NCI-H2227 (cell line): ENCODE measurements at regions not wholly inside any gene's neighbourhood (a gene's known extent, or its start where the extent isn't known, plus 50 kb on each side); places are given as distances from the start of the nearest gene placed in this dataset.

Experiments used
- DNase-seq: peaks from one replicate; lab custom pipeline; 2025; ENCODE audit not compliant: unreplicated experiment; lab: John Stamatoyannopoulos, UW

DNA sequence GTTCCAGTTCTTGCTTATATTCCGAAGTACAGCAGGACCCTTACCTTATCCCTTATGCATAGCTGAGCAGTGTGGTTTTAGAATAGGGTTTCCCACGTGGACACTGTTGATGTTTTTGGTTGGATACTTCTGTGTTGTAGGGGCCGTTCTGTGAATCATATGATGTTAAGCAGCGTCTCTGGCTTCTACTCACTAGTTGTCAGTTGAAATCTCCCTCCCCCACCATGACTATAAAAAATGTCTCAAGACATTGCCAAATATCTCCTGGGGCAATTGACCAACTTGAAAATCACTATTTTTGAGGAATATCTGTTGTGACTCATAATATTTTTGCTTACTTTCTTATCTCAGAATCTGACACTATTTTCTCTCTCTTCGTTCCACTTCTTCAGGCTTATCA lies 713.7 kb downstream of the TSN start:
- no peak for DNase-seq

DNA sequence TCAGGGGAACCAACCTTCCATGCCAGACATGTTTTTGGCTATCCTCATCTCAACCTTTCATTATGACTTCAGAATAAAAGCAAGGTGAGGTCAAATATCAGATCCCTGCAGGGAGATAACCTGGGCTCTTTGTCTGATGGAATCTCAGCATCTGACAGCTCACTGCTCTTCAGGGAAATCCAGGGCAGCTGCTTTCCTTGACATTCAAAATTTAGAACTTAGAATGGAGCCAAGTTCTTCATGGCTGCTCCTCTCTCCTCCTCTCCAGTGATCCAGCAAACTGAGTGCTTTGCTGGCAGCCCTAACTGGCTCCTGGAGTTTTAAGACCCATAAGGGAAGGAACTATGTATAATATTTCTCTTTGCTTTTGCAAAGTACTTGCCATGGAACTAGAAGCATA lies 716.3 kb downstream of the TSN start:
- DNase-seq: no peak

- no peak for DNase-seq
Observed at GRCh38 chr2:122478117-122478516, 722.7 kb downstream of the TSN start.

- no peak for DNase-seq
Observed at GRCh38 chr2:122478771-122479170, 723.3 kb downstream of the TSN start.

GRCh38 chr2:122480501-122481243 lies 725.2 kb downstream of the TSN start:
- DNase-seq: no peak

DNA sequence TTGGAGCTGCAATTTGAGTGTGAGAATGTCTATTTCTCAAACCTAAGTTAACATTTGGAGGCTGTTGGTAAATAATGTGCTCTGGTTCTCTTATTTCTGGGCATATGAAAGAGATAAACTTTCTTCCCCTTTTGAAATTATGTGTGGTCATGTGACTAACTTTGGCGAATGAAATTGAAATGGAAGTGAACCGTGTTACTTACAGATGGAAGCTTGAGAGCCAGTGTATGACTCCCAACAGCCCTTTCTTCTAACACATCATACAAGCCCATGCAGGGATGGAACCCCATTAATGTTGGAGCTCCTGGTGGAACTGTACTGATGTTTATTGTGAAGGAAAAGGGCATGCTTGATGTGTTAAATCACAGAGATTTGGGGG lies 725.8 kb downstream of the TSN start:
- DNase-seq: no peak

DNA sequence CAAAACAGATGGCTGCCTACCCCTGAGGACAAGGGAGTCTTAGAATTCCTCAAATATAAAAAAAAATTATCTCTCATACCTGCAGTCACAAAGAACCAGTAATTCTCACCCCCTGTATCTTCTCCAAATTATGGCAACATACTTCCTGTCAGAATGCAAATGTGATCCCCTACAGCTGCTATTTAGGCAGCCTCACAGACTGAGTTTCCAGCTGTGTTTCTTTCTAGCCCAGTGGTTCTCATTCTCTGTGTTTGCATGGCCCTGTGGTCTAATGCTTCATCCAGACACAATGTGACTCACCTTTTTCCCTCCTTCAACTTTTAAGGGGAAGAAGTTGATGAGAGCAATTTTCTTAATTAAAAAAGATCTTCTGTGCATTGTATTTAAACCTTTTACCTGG lies 726.3 kb downstream of the TSN start:
- no peak for DNase-seq

GRCh38 chr2:122486086-122486485 lies 730.6 kb downstream of the TSN start:
- DNase-seq: no peak

DNA sequence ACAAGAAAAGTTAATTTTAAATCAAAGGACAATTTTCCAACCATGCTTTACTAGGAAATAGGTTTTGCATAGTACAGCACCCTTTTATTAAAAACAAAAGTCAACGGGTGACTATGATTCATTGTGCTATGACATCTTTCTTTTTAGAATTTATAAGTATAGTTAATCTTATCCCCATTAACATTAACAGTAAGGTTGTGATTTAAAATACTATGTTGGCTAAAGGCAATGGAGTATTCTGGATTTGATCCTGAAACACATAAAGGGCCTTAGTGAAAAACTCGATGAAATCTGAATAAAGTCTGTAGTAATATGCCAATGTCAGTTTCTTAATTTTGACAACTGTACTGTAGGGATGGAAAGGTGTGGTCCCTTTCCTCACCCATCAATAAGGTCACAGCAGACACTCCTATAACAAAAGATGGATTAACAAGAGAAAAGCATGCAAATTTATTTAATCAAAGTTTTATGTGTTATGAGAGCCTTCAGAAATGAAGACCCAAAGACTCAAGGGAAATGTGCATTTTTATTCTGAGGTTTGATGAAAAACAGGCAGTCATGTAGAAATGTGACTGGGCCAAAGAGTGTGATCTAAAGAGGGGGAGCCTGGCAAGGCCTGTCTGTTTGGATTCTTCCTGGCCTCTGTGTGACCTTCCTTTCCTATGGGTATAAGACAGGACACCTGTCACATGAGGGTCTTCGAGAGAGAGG lies 731.4 kb downstream of the TSN start:
- no peak for DNase-seq

GRCh38 chr2:122491011-122491410 lies 735.6 kb downstream of the TSN start:
- DNase-seq: no peak

GRCh38 chr2:122500316-122501105 lies 745.1 kb downstream of the TSN start:
- DNase-seq: no peak

DNA sequence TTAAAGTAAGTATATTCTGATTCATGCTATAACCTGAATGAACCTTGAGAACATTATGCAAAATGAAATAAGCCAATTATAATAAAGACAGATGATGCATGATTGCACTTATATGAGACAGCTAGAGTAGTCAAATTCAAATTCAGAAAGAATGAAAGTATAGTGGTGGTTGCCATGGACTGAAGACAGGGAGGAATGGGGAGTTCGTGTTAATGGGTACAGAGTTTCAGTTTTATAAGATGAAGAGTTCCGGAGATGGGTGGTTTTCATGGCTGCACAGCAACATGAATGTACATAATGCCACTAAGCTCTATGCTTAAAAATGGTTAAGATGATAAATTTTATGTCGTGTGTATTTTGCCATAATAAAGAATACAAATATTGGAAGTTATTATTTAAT lies 751.2 kb downstream of the TSN start:
- no peak for DNase-seq

GRCh38 chr2:122507261-122507660 lies 751.8 kb downstream of the TSN start:
- no peak for DNase-seq

DNA sequence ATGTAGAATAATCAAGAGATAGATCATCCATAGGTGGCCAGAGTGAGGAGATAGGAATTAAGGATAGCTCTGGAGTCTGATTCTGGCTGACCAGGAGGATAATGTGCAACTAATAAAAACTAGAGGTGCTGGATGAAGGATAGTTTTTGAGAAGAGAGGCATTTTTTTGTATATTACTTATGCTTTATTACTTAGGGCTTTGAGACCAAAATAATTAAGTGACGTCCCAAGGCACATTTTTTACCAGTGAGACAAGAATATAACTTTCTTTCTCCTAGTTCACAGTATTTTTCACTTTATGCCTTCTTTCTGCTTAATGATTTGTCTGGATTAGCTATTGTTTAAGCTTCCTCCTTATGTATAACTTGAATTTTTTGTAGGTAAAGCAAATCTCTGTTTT lies 756.6 kb downstream of the TSN start:
- DNase-seq: no peak

DNA sequence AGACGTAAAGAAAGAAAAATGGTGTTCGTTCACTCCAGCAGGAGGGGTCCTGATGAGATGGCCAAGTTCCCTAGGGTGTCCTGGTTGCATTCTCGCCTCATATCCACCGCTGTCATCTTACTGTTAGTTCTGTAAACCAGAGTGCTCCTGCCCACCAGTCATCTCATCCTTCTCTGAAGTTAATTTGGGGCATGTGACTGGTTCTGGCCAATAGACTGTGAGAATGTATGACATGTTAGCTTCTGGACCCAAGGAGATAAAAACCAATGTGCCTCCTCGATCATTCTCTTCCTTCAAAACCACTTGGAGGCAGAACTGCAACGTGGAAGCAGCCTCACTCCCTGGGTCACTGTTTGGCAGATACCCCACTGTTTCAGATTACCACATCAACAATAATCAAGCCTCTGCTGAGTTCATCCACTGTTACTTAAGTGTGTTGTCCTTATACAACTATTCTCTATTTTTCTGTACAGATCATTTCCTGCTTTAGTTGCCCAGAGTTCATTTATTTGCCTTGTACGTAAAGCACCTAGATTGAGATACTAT lies 759.1 kb downstream of the TSN start:
- DNase-seq: no peak

GRCh38 chr2:122515731-122516290 lies 760.4 kb downstream of the TSN start:
- no peak for DNase-seq

DNA sequence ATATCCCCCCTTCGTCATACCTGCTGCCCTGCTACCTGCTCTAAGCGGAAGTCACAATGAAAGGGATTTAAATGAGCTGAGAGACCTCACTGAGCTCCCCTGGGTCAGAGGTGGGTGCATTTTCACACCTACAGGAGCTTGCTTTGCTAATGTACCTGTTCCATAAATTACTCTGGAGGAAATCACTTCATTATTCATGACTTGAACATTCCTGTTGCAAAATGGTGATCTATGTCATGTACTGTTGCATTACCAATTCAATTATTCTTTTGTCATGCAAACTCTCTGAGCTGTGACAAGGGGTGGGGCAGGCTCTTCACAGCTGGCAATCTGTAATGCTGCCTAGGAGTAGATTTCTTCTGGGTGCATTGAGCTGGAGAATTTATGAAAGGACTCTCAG lies 761.3 kb downstream of the TSN start:
- DNase-seq: no peak

DNA sequence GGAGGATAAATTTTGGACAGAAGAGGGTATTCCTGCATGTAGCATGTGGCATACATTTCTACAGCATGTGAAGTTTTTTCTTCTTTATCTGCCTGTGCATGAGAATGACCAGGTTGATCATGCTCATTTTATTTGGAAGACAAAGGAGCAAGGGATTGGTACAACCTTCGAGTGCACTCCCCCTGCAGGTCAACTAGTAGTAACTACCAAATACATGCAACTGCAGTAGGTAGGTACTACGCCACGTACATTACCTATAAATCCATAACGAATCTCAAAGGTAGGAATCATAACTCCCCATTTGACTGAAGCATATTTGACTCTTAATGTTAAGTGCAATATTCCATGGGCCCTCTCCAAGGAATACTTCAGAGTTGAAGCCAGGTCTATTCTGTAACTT lies 763.9 kb downstream of the TSN start:
- DNase-seq: no peak

DNA sequence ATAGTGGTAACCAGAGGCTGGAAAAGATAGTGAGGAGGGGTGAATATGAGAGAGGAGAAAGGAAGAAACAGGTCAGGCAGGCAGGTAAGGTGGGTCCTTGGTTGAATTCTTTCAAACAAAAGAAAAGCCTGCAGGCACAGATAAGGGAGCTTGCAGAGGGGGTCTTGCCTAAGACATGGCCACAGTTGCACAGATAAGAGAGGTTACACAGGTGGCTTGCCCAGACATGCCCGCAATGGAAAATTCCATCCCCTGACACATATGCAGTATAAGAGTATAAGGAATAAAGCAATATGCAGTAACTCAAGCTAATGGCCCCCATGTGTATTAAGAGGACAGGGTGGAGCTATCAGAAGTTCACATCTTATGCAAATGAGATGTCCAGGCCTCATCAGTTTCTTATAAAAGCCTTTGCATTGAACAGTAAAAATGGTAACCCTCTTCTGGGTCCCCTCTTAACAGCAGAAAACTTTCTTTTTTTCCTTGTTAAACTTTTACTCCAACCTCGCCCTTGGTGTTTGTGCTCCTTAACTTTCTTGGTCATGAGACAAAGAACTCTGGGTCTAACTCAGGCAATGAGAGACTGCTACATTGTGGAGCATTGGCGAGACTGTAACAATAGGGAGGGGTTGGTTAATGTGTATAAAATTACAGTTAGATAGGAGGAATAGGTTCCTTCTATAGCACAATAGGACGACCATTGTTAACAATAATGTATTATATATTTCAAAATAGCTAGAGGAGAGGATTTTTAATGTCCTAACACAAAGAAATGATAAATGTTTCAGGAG lies 764.6 kb downstream of the TSN start:
- DNase-seq: no peak

DNA sequence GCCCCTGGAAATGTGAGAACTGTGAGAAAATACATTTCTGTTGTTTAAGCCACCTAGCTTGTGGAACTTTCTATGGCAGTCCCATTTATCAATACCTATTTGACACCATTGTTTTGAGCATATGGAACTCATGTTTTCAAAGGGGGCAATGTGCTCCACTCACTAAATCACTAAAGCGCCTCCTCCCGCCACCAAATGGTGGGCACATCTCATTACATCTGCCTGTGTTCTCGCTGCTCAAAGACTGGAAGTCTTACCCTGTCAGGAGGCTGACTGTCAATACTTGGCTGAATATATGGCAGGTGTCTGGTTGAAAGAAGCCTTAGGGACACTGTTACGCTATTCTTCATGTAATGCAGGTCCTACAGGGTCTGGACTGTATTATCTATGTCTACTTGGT lies 767.7 kb downstream of the TSN start:
- DNase-seq: no peak

- DNase-seq: no peak
Observed at GRCh38 chr2:122523981-122524380, 768.5 kb downstream of the TSN start.
